ENCODE measurements at regions not wholly inside any gene's neighbourhood (a gene's known extent, or its start where the extent isn't known, plus 50 kb on each side); places are given as distances from the start of the nearest gene placed in this dataset.

DNA sequence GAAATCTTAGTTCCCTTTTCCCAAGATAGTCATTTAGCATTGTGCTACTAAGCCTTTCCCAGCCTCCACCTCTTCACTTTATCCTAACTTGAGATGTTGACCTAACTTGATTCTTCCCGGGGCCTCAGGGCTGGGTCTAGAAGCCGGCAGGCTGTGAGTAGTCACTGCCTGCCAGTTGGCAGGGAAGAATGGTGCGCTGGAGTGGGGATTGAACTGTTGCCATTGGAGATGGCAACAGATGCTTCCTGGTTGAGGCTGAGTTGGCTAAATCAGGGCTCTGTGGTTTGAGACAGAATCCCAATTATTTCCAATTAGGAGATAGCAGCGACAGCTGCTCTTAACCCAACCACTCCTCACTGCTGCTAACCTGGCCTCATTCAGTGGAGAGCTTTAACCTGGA is 343.1 kb downstream of the BRINP1 start:
- intact Hi-C loops (cut with DNase I), result no loop called here
- no peak overlapping the region for H3K27ac ChIP-seq (ENCODE audit: low read depth in 2 of 2, low read length in 2 of 2)
- DNase-seq (peak in 1 of 5 donors; percentile 45), FAIRE-seq (no peak)
- H3K27me3 ChIP-seq (ENCODE audit: control insufficient read depth, insufficient read depth, low read length), result no peaks in the 10 kb centered on the region
- H3K36me3 ChIP-seq (ENCODE audit: control insufficient read depth in 2 of 3, insufficient read depth in 3 of 3, low read length in 3 of 3), result no peaks in the 10 kb centered on the region
- peaks cover 0 to 2% (median 0%) of the 10 kb centered on the region in 3 donors for H3K4me1 ChIP-seq (ENCODE audit: control insufficient read depth in 2 of 3, insufficient read depth in 2 of 3, low read depth in 1 of 3, low read length in 3 of 3)
- TF ChIP-seq CTCF (IDR thresholded peaks at IDR 0.05; ENCODE audit: borderline replicate concordance, extremely low read depth, insufficient read depth), result no peak
- H3K9me3 ChIP-seq (ENCODE audit: control insufficient read depth in 2 of 3, insufficient read depth in 1 of 3, low read length in 3 of 3), result no peaks in the 10 kb centered on the region
- no peak overlapping the region for H3K9ac ChIP-seq (ENCODE audit: low read length in 3 of 3)
- no peak overlapping the region for H3K4me3 ChIP-seq (ENCODE audit: low read length in 3 of 3)

DNA sequence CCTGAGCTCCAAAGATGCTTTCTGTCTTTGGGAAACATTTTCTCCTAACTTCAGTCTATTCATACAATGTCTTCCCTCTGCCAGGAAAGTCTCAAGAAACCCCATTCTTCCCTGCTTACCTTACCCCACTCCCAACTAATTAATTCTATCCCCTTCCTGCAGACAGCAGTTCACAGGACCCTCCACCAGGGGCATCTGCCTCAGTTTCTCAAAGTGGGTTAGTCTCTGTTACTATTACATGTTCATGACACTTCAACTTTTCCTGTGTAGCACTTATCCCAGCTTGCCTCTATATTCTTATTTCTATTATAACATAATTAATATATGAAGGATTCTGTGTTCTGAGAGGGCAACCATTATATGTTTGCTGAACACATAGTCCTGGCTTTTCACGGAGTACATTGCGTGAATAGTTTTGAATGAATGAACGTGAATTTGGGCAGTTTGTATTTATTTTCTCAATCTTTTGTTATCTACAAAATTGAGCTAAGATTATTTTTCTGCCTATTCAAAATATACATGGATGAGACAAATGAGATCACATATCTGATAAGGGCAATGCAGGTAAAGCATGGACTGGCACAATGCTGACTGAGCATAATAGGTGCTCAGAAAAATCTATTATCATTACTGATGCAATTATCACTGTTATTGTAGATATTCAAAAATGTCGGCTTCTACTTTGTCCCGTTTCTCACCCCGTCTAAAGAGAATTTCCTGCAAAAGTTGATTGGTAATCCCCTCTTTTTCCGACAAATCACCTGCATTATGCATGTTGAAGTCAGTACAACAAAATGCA is 341.1 kb downstream of the BRINP1 start:
- FAIRE-seq, result no peak
- no peaks in the 10 kb centered on the region for H3K27me3 ChIP-seq (ENCODE audit: control insufficient read depth, insufficient read depth, low read length)
- DNase-seq, result no peak
- no peak overlapping the region for H3K4me3 ChIP-seq (ENCODE audit: low read length in 3 of 3)
- intact Hi-C loops (cut with DNase I), result no loop called here
- no peak overlapping the region for H3K27ac ChIP-seq (ENCODE audit: low read depth in 2 of 2, low read length in 2 of 2)
- H3K36me3 ChIP-seq (ENCODE audit: control insufficient read depth in 2 of 3, insufficient read depth in 3 of 3, low read length in 3 of 3), result no peaks in the 10 kb centered on the region
- H3K9me3 ChIP-seq (ENCODE audit: control insufficient read depth in 2 of 3, insufficient read depth in 1 of 3, low read length in 3 of 3), result no peaks in the 10 kb centered on the region
- H3K4me1 ChIP-seq (ENCODE audit: control insufficient read depth in 2 of 3, insufficient read depth in 2 of 3, low read depth in 1 of 3, low read length in 3 of 3), result peaks cover 0 to 2% (median 0%) of the 10 kb centered on the region in 3 donors
- no peak overlapping the region for H3K9ac ChIP-seq (ENCODE audit: low read length in 3 of 3)
- TF ChIP-seq CTCF (IDR thresholded peaks at IDR 0.05; ENCODE audit: borderline replicate concordance, extremely low read depth, insufficient read depth), result no peak

DNA sequence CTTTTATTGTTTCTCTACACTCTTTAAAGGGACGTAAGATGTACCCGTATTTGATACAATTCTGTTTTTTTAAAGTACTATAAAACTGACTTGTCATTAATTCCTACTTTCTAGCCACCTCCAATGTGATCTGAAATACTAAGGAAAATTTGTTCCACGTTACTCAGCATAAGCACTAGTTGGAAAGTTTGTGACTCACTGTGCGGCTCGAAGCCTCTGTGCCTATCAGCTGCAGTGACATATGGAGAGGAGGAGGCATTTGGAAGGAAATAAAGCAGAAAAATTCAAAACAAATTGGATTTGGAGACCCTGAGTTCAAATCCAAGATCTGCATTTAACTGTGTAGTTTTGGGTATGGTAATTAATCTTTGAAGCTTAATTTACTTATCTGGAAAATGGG is 339.3 kb downstream of the BRINP1 start:
- H3K27ac ChIP-seq (ENCODE audit: low read depth in 2 of 2, low read length in 2 of 2), result no peak overlapping the region
- no peak overlapping the region for H3K4me3 ChIP-seq (ENCODE audit: low read length in 3 of 3)
- FAIRE-seq (no peak), DNase-seq (no peak)
- no peaks in the 10 kb centered on the region for H3K9me3 ChIP-seq (ENCODE audit: control insufficient read depth in 2 of 3, insufficient read depth in 1 of 3, low read length in 3 of 3)
- no peak overlapping the region for H3K9ac ChIP-seq (ENCODE audit: low read length in 3 of 3)
- intact Hi-C loops (cut with DNase I), result no loop called here
- H3K4me1 ChIP-seq (ENCODE audit: control insufficient read depth in 2 of 3, insufficient read depth in 2 of 3, low read depth in 1 of 3, low read length in 3 of 3), result peaks cover 0 to 2% (median 0%) of the 10 kb centered on the region in 3 donors
- H3K27me3 ChIP-seq (ENCODE audit: control insufficient read depth, insufficient read depth, low read length), result no peaks in the 10 kb centered on the region
- no peaks in the 10 kb centered on the region for H3K36me3 ChIP-seq (ENCODE audit: control insufficient read depth in 2 of 3, insufficient read depth in 3 of 3, low read length in 3 of 3)
- TF ChIP-seq CTCF (IDR thresholded peaks at IDR 0.05; ENCODE audit: borderline replicate concordance, extremely low read depth, insufficient read depth), result no peak
